Brain pericyte (primary cell): ENCODE measurements at regions not wholly inside any gene's neighbourhood (a gene's known extent, or its start where the extent isn't known, plus 50 kb on each side); places are given as distances from the start of the nearest gene placed in this dataset.
"Not testable (repeated sequence)": the region's sequence is repeated elsewhere in the genome, so short reads cannot be mapped to it uniquely, and the experiment has no call there.

ENCODE experiments used
- DNase-seq: peaks from one replicate; pipeline ENCODE4 v3.0.0-alpha.2; 2012; ENCODE audit warnings: low read depth, low spot score

DNA sequence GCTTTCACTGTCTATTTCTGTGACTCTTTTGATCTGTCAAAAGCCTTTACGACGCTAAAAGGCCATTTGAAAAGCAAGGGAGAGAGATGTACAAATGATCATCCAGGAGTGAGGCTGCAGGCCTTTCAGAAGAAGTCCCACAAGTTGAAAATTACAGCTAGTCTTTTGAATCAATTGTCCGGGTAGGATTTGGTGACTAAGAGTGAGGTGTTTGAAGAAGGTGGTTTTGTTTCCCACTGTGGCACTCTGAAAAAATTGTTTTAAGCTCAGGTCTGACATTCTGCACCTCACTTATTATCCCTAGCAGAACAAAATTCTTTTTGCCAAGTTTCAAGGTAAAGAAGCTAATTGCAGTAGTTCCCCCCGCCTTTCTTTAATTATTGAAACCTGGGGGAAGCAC, 50.8 kb upstream of the TMEM108 start:
- DNase-seq: no peak

DNA sequence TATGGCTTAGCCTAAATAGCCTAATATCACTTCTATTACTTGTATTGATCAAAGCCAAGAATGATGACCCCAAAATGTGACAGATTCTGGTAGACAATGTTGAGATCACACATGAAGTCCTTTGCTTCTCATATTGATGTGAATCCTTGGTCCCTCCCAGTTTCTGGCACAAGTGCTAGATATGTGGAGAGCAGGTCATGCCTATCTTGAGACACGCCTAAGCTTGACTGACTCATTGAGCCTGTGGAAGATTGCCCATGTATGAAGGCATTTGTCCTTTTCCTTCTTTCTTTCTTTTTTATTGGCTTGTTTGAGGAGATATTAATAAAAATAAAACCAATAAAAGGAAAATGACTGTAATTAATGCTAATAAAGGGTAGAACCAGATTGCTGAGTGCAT, 54.0 kb upstream of the TMEM108 start:
- no peak for DNase-seq

DNA sequence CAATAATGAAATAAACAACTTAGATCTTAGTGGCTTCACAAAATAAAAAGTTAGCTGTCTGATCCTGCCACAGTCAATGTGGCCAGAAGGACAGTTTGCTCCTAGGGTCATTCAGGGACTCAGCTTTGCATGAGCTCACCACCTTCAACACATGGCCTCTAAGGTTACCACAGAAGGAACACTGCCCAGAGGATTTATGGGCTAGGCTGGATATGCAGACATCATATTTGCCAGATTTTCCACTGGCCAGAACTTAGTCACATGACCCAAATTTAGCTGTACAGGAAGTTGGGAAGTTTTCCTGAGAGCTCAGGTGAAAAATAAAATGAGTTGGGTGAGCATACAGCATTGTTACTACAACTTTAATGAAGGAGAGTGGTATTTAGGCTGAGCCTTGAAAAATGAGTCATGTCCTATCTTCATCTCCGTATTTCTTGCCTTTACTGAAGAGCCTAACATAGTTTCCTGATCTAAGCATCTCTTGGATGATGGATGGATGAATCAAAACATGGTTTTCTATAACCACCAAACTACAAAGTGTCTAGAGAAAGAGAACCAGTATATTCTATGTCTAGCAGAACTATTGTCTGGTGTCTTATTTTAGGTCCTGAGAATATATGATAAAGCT, 54.9 kb upstream of the TMEM108 start:
- no peak for DNase-seq

DNA sequence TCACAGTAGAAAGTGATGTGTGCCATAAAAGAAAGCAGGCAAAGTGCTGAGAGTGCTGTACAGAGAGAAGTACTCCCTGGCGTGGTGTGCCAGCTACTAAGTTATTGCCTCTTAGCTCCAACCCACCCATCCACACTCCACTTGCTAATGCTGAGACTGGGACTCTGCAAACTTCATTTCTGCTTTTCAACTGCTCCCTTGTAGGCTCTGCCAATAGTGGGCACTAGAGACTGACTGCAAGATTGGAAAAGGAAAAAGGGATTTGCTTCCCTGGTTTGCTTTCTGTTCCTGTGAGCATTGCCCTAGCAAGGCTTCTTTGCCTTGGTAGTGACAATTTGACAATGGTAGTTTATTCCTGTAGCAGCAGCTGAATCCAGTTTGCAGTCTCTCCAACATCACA, 56.5 kb upstream of the TMEM108 start:
- no peak for DNase-seq

DNA sequence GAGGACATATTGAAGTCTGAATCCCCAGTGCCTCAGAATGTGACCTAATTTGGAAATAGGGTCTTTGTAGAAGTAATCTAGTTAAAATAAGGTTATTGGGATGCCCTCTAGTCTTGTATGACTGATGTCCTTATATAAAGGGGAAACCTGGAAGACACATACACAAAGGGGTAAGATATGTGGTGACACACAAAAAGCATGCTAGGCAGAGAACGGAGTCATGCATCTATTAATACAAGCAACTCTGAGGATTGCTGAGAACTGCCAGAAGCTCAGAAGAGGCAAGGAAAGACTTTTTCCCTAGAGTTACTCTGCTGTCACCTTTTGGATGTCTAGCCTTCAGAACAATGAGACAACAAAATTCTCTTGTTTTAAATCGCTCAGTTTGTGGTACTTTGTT, 58.1 kb upstream of the TMEM108 start:
- DNase-seq: no peak

DNA sequence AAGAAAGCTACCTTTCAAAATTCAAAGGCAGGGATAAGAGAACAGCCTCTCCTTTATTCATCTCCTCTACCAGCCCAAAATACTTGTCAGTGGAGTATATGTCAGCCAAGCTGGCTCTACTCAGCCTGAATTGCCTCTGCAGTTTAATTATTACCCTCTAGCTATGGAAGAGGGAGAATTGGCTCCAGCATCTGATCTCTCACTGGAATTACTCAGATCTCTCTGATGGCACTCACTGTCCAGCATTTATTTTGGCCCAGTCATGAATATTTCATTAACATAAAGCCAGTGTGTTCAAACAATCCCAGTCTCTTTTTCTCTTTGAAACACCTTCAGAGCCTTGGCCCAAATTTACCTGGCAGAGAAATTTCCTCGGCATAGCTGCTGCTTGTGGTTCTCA, 58.6 kb upstream of the TMEM108 start:
- DNase-seq: no peak

DNA sequence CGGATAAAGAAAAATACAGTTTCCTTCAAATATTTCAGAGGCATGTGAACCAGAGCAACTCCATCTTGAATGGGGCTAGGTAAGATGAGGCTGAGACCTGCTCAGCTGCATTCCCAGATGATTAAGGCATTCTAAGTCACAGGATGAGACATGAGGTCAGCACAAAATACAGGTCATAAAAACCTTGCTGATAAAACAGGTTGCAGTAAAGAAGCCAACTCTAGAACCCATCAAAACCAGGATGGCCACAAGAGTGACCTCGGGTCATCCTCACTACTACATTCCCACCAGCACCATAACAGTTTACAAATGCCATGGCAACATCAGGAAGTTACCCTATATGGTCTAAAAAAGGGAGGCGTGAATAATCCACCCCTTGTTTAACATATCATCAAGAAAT, 59.2 kb upstream of the TMEM108 start:
- not testable (repeated sequence) for DNase-seq

DNA sequence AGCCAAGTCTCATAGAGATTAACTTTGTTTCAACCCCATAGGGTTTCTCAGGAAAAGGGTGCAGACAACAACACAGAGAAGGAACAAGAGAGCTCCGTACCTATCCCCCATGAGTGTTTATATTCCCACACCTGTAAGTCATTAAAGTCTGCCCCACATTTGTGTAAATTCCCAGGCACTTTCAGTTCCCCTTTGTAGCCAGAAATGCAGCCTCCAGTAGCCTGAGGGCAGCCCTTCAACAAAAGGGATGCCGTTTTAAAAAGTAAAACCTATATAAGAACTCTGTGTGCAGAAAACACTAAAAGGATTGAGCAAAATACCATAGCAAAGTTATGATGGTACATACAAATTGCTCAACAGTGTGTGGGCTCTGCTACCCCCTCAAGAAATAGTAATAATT, 59.7 kb upstream of the TMEM108 start:
- no peak for DNase-seq

DNA sequence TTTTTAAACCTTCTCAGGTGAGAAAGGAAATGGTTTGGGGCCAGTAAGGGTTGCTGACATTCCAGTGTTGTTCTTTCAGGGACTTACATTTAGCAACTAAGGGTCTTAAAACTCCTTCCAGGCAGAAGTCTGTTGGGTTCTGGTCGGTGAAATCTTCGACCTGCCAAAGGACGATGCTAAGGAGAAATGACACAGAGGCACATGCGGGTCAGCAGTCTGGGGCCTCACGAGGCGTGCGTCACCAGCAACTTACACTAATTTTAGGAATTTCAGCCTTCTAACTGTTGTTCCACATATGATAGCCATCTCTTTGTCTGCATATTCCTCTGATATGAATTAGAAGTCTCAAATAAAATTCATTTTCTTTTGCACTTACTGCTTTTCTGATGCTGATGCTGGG, 64.1 kb upstream of the TMEM108 start:
- DNase-seq: no peak

DNA sequence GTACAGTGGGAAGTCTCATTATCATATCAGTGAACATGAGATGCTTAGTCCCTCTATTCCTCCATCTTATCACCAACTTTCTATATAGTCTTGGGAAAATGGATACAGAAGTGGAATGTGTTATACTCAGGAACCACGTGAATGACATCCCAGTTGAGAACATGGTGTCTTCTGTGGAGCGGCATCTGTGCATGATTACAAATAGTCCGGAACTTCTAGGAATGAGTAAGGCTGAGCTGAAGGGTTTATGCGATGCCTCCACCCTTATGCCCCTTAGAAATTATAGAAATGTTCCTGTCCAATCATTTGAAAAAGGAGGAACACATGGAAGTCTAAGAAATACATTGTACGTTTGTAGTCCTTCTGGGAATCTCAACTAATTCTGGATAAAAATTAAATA, 64.8 kb upstream of the TMEM108 start:
- no peak for DNase-seq

DNA sequence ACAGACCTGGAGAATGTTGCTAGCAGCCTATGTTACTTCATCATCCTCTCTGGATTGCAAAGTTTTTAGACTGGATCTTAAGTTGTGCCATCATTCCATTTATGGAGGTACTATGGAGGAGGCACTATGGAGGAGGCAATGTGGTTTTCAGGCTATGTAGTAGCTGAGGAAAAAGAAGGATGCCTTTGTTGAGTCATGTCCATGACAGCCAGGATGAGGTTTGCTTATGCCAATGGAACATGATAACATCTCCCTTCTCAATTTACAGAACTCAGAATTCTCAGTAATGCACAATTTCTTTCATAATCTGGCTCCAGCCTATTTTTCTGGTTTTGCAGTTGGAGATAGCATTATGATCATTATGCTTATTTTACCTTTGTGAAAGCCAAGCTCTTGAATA, 65.9 kb upstream of the TMEM108 start:
- DNase-seq: no peak

DNA sequence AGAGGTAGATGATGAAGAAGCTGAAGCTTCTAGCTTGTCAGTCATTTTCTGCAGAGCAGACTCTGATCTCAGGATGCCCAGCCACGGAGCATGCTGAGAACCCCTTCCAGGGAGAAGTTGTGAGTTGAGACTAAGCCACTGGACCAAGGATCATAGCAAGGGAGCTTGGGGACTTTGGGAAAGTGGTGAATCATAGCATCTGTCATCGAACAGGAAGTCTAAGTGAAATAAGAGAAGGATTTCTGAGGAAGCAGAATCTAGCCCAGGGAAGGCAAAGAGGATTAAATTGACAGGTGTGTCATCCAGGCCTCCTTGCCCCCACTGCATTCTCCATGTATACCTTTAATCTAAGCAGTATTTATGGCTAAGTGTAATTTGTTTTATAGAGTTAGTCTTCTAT, 71.8 kb upstream of the TMEM108 start:
- DNase-seq: no peak

DNA sequence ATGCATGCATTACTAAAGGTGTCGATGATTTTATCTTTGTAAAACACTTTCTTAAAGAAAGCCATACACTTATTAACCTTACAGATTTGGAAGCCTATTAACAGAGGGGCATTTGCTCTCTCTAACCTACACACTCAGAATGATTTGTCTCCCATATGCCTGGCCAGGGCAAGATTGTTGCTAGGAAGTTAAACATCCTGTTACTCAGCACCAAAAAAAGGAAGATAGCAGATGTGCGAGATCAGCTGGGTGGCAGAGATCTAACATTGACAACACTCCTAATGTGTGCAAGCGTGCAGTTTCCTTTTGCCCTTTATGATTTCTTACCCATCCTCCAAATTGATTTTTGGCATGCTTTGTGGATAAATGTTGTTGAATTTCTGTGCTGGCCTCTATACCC, 73.9 kb upstream of the TMEM108 start:
- DNase-seq: no peak

DNA sequence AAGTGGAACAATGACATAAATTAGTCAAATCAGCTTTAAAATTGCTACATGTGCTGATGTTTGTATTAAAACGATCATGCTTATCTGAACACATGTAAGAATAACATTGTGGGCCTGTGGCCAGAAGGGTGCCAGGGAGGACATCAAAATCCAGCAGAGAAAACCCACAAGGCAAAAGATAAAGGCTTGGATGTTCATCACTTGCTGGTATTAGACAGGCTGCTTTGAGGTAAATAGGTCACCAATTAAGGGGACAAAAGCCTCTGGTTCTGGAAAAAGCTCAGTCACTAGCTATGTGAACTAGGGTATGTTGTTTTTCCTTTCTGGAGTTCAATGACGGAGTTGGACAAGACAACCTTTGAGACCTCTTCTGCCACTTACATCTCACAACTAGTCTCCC, 74.4 kb upstream of the TMEM108 start:
- no peak for DNase-seq

DNA sequence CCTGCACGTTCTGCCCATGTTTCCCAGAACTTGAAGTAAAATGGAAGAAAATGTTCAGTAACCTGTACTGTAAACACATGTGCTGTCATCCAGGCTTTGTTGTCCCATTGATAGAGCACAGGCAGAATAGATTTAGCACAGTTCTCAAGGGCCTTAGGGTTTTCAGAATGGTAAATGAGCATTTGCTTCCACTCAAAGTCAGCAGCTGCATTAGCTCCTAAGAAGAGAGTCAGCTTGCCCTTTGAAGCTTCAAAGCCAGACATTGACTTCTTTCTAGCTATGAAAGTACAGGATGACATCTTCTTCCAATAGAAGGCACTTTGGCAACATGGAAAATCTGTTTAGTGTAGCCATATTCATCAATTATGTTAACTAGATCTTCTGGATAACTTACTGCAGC, 76.2 kb upstream of the TMEM108 start:
- no peak for DNase-seq

DNA sequence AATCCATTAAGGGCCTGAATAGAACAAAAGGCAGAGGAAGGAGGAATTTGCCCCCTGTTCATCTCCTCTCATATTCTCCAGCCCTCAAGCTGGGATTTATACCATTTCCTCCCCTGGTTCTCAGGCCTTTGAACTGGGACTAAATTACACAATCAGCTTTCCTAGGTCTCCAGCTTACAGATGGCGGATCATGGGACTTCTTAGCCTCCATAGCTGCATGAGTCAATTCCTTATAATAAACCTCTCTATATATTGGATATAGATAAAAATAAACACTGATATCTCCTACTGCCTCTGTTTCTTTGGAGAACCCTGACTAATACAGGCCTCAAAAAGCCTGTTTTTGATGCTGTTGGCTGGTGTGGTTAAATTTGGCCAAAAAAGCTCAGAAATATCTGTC, 84.5 kb upstream of the TMEM108 start:
- DNase-seq: no peak

DNA sequence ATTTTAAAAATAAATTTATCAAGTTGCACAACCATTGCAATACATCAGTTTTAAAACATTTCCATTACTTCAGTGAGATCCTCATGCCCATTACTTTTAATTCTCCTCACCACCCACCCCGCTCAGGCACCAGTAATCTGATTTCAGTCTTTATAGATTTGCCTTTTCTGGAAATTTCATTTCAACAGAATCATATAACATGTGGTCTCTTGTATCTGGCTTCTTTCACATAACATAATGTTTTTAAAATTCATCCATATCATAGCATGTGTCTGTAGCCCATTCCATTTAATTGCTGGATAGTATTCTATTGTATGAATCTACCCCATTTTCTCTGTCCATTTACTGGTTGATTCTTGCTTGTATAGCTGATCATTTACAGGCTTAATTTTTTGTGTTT, 110.3 kb upstream of the TMEM108 start:
- DNase-seq: no peak

DNA sequence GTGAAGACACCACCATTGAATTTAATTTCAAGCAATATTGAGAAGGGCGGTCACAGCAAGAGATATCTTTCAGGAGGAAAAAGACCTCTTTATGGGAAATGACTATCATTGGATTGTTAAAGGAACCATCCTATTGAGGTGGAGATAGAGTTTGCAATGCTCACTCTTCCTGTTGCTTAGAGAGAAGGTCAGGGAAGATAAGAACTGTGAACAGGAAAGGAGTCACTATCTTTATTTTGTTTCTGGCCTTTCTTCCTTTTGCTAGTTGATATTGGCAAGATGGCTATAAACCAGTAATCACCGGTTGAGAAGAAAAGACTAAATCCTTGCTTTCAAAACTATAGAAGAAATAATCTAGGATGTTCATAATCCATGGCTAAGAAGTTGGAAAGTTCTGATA, 112.1 kb upstream of the TMEM108 start:
- DNase-seq: no peak

DNA sequence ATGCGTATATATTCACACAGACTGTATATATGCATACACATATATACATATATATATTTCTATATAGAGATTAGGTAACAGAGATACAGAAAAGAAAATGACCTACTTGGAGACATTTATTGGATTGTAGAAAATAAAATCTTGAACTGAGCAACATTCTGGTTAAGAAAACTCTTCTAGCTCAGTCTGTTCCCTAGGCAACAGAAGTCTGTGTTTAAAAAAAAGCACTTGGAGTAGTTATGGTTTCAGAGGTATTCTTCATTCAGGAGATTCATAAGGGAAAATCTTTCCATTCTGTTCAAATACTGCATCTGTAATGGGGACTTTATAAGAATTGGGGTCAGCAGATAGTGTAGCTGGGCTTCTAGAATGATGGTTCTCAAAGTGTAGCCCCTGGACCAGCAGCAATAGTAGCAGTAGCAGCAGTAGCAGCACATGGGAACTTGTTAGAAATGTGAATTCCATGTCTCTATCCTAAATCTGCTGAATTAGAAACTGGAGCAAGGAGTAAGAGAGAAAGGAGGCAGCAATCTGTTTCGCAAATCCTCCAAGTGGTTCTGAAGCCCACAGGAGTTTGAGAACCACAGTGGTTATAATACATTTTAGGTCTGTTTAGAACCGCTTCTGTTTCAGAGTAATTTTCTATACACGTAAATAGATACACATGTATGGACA, 112.8 kb upstream of the TMEM108 start:
- no peak for DNase-seq

DNA sequence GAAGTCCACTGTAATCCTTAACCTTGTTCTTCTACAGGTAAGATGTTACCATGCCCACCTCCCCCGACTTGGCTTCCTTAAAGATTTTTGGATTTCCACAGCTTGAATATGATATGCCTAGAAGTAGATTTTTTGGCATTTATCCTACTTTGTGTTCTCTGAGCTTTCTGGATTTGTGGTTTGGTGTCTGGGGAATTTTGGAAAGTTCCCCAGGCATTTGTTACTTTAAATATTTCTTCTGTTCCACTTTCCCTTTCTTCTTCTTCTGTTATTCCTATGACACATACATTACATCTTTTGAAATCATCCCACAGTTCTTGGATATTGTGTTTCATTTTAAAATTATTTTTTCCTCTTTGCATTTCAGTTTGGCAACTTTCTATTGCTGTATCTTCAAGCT, 122.1 kb upstream of the TMEM108 start:
- no peak for DNase-seq

DNA sequence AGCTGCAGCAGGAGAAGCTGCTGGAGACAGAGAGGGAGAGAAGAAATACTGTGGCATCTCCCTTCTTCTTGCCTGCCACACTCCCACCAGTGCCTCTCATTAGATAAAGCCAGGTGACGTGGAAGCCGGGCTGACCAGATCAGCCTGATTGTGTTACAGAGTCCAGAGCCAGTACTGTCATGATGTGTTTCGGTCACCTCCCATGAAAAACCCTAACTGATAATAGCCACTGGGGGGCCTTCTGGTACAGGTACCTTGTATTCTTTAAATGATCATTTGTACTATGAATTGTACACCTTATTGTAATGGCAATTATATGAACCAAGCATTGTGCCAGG, 125.8 kb upstream of the TMEM108 start:
- no peak for DNase-seq

DNA sequence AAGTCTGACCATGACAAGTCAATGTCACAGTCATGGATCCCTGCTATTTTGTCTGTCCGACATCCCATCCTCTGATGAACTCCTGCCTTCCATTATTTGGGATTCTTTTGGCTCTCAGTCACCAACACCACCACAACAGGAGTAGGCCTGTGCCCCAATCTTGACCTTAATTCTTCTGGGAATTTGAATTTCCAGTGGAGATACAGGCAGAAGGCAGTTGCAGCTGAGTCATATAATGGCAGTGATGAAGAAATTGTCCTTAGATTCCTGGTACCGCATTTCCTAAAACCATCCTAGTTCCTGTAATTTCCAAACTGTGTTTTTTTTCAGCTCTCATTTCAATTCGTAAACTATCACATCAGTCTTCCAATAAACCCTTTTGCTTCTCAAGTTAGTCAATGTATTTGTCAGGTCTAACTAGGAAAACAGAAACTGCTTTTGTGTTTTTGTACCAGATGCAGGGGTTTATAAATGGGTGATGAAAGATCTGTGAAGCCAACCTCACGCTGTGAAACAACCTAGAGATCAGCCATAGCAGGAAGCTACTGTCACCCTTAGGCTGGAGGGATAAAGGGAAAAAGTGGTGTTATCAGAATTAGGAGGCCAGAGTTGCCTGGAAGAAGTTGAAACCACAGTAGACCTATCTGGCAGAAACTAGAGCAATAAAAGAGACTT, 126.3 kb upstream of the TMEM108 start:
- DNase-seq: peak; percentile 5

DNA sequence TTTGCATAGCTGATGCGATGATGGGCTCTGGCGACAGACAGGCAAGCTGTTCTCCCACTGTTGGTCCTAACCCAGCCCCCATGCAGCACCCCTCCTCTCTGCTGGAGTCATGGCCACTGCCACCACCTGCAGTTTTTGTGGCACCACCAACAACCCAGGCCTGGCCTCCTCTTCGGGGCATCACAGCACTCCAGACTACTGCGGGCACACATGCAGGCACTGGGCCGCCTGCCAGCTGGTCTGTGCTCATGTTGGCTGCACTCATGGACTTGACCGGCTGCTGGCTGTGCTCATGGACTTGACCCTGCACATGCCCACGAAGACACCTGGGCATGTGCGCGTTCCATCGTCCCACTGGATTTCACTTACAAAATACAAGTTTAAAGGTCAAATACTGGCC, 130.9 kb upstream of the TMEM108 start:
- DNase-seq: no peak

DNA sequence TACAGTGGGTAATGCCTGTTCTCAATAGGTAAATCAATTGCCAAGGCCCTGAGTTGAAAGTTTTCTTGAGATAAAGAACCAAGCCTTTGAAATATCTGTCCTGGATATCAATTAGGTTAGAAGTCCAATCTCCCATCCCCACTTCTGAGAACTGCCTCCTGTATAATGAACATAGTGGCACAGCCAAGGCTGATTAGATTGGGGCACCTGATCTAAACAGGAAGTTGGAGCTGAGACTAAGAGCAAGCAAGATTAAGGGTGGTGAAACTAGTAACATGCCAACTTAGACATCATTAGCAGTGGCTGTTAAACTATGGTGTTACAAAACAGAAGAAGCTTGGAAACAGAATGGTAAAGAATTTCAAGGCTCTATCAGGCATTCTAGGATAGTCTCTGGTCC, 137.7 kb upstream of the TMEM108 start:
- no peak for DNase-seq
